Activated CD8-positive, alpha-beta T cell treated with anti-CD3 and anti-CD28 coated beads for 36 hours (primary cell): ENCODE measurements at regions not wholly inside any gene's neighbourhood (a gene's known extent, or its start where the extent isn't known, plus 50 kb on each side); places are given as distances from the start of the nearest gene placed in this dataset.

Experiments
- ATAC-seq: fragments of 200-7000 bp; cut with Tn5 transposase; one replicate; pipeline ENCODE4 v1.10.0; 2021; ENCODE audit warnings: mild to moderate bottlenecking, moderate library complexity
- CTCF ChIA-PET: fragments of 350-600 bp; sonication (Branson Sonifier 250); formaldehyde crosslinking; loops from one replicate; lab custom pipeline; 2021; ENCODE audit warnings: antibody characterized with exemption; lab: Charles Lee
- POLR2A ChIA-PET: fragments of 350-600 bp; sonication (Branson Sonifier 250); formaldehyde crosslinking; loops from one replicate; lab custom pipeline; 2021; ENCODE audit warnings: antibody characterized with exemption; lab: Charles Lee
- DNase-seq: peaks from one replicate; pipeline ENCODE4 v3.0.0-alpha.2; 2020
- H3K27ac Mint-ChIP-seq: one replicate; pipeline ENCODE4 v1.8.0; 2021; ENCODE audit warnings: mild to moderate bottlenecking, mixed read lengths
- H3K27me3 Mint-ChIP-seq: one replicate; pipeline ENCODE4 v1.8.0; 2021; ENCODE audit warnings: mixed read lengths
- H3K36me3 Mint-ChIP-seq: one replicate; pipeline ENCODE4 v1.8.0; 2021; ENCODE audit warnings: low read depth, mixed read lengths
- H3K4me1 Mint-ChIP-seq: one replicate; pipeline ENCODE4 v1.8.0; 2021; ENCODE audit warnings: low read depth, mixed read lengths
- H3K4me3 Mint-ChIP-seq: one replicate; pipeline ENCODE4 v1.8.0; 2021; ENCODE audit warnings: mild to moderate bottlenecking, moderate library complexity, mixed read lengths
- H3K9me3 Mint-ChIP-seq: one replicate; pipeline ENCODE4 v1.8.0; 2021; ENCODE audit warnings: mixed read lengths
- intact Hi-C: fragments of 100-400 bp; cut with micrococcal nuclease; formaldehyde crosslinking; loops from one replicate; pipeline ENCODE4 v1.10.0; 2022
- TF ChIP-seq, protein P1 (sequence below): fragments of 200-600 bp; IDR thresholded peaks from one replicate; pipeline ENCODE4 v1.8.0; 2022; ENCODE audit warnings: antibody characterized with exemption, mild to moderate bottlenecking

DNA sequence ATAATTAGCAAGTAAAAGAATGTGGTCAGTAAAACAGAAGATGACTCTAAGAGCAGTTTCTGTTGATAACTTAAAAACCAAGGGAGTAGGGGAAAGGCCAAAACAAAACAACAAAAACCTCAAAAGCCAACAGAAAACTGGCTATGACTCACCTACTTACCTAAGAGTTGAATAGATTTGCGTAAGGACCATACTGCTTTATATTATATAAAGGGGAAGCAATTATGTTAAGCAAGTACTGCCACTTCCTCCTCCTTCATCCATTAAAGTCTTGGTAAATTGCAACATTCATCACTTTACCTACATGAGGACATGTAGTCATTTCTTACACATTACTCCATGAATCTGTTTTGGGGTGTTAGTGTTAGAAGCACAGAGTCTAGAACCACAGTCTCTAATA, 85.9 kb upstream of the FAM47A start:
- H3K4me3 Mint-ChIP-seq, result no peak overlapping the region
- DNase-seq (no peak), ATAC-seq (no peak)
- H3K27ac Mint-ChIP-seq, result no peak overlapping the region
- POLR2A ChIA-PET, result no interaction called here
- intact Hi-C loops, result no loop called here
- H3K9me3 Mint-ChIP-seq, result peaks cover 4% of the 10 kb centered on the region
- H3K4me1 Mint-ChIP-seq, result no peaks in the 10 kb centered on the region
- H3K27me3 Mint-ChIP-seq, result no peaks in the 10 kb centered on the region
- TF ChIP-seq, protein P1, sequence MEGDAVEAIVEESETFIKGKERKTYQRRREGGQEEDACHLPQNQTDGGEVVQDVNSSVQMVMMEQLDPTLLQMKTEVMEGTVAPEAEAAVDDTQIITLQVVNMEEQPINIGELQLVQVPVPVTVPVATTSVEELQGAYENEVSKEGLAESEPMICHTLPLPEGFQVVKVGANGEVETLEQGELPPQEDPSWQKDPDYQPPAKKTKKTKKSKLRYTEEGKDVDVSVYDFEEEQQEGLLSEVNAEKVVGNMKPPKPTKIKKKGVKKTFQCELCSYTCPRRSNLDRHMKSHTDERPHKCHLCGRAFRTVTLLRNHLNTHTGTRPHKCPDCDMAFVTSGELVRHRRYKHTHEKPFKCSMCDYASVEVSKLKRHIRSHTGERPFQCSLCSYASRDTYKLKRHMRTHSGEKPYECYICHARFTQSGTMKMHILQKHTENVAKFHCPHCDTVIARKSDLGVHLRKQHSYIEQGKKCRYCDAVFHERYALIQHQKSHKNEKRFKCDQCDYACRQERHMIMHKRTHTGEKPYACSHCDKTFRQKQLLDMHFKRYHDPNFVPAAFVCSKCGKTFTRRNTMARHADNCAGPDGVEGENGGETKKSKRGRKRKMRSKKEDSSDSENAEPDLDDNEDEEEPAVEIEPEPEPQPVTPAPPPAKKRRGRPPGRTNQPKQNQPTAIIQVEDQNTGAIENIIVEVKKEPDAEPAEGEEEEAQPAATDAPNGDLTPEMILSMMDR, result no peak
- CTCF ChIA-PET, result no interaction called here
- H3K36me3 Mint-ChIP-seq, result no peaks in the 10 kb centered on the region

- Mint-ChIP-seq H3K36me3 (no peaks in the 10 kb centered on the region), H3K4me1 (no peaks in the 10 kb centered on the region), H3K9me3 (no peaks in the 10 kb centered on the region), H3K27me3 (no peaks in the 10 kb centered on the region), H3K4me3 (no peak overlapping the region), H3K27ac (no peak overlapping the region)
- ChIA-PET POLR2A (no interaction called here), CTCF (no interaction called here)
- intact Hi-C loops, result no loop called here
- DNase-seq, result no peak
- TF ChIP-seq, protein P1, result no peak
- no peak for ATAC-seq
Observed at GRCh38 chrX:34197946-34198345, 65.8 kb upstream of the FAM47A start.
